IMR-90 (cell line): ENCODE measurements at regions not wholly inside any gene's neighbourhood (a gene's known extent, or its start where the extent isn't known, plus 50 kb on each side); places are given as distances from the start of the nearest gene placed in this dataset.

Experiments
- ATAC-seq: fragments of 200-7000 bp; cut with Tn5 transposase; 2 replicates; pipeline ENCODE4 v1.9.1; 2020; ENCODE audit warnings: low read depth, mild to moderate bottlenecking, moderate library complexity
- BruUV-seq: library from RNA; stranded (reverse); fragments of 400-500 nt; replicated peaks from 2 replicates; lab custom pipeline; 2021; lab: Mats Ljungman, UMichigan
- CTCF ChIA-PET: fragments of 300-600 bp; formaldehyde crosslinking; extraction: SDS; loops from one replicate; lab custom pipeline; 2021; ENCODE audit warnings: antibody characterized with exemption; lab: Yijun Ruan, JAX
- POLR2A ChIA-PET: fragments of 300-600 bp; sonication (Branson Sonifier 250); formaldehyde crosslinking; loops from one replicate; lab custom pipeline; 2022; ENCODE audit warnings: antibody characterized with exemption; ENCODE audit not compliant: unreplicated experiment; lab: Charles Lee
- DNase-seq: peaks from one replicate; pipeline ENCODE4 v3.0.0; 2013
- H2AFZ ChIP-seq: replicated peaks from 2 replicates; pipeline ENCODE3; 2013; ENCODE audit warnings: low read length, mild to moderate bottlenecking; ENCODE audit not compliant: poor library complexity
- H2AK5ac ChIP-seq: 2 replicates; pipeline ENCODE4 v1.6.1; 2013; ENCODE audit warnings: low read depth, low read length, inconsistent platforms
- H2AK9ac ChIP-seq: replicated peaks from 2 replicates; pipeline ENCODE3; 2013; ENCODE audit warnings: mild to moderate bottlenecking, low read depth, low read length, moderate library complexity; ENCODE audit not compliant: poor library complexity
- H2BK120ac ChIP-seq: 2 replicates; pipeline ENCODE4 v1.6.1; 2013; ENCODE audit warnings: low read depth, low read length, inconsistent platforms
- H2BK15ac ChIP-seq: 3 replicates; pipeline ENCODE4 v1.6.1; 2013; ENCODE audit warnings: low read depth, low read length, inconsistent platforms
- H2BK20ac ChIP-seq: 2 replicates; pipeline ENCODE4 v1.6.1; 2013; ENCODE audit warnings: low read depth, mild to moderate bottlenecking, inconsistent platforms, low read length, moderate library complexity
- H2BK5ac ChIP-seq: 2 replicates; pipeline ENCODE4 v1.6.1; 2013; ENCODE audit warnings: mild to moderate bottlenecking, low read depth, low read length, inconsistent platforms; ENCODE audit not compliant: poor library complexity, severe bottlenecking
- H3K14ac ChIP-seq: replicated peaks from 2 replicates; pipeline ENCODE4 v1.6.1; 2013; ENCODE audit warnings: low read depth, low read length, inconsistent platforms
- H3K18ac ChIP-seq: 2 replicates; pipeline ENCODE4 v1.6.1; 2013; ENCODE audit warnings: low read depth, low read length, control low read depth
- H3K23ac ChIP-seq: 2 replicates; pipeline ENCODE4 v1.6.1; 2013; ENCODE audit warnings: low read depth, low read length, inconsistent platforms
- H3K27ac ChIP-seq: 2 replicates; pipeline ENCODE4 v1.5.1; 2013; ENCODE audit warnings: mild to moderate bottlenecking, control low read depth, low read length; ENCODE audit not compliant: insufficient read depth
- H3K27me3 ChIP-seq: 2 replicates; pipeline ENCODE4 v1.6.1; 2013; ENCODE audit warnings: low read length; ENCODE audit not compliant: control insufficient read depth, insufficient read depth
- H3K36me3 ChIP-seq: 2 replicates; pipeline ENCODE4 v1.6.1; 2013; ENCODE audit warnings: low read length, mixed read lengths; ENCODE audit not compliant: control insufficient read depth, insufficient read depth
- H3K4ac ChIP-seq: 2 replicates; pipeline ENCODE4 v1.6.1; 2013; ENCODE audit warnings: low read depth, low read length, inconsistent platforms
- H3K4me1 ChIP-seq: 2 replicates; pipeline ENCODE4 v1.6.1; 2013; ENCODE audit warnings: low read length, mixed read lengths; ENCODE audit not compliant: control insufficient read depth, insufficient read depth
- H3K4me2 ChIP-seq: 2 replicates; pipeline ENCODE4 v1.6.1; 2013; ENCODE audit warnings: low read depth, mild to moderate bottlenecking, control low read depth, low read length, moderate library complexity
- H3K4me3 ChIP-seq: 2 replicates; pipeline ENCODE4 v1.5.1; 2013; ENCODE audit warnings: low read depth, mild to moderate bottlenecking, control low read depth, low read length, moderate library complexity; ENCODE audit not compliant: insufficient read depth
- H3K56ac ChIP-seq: 2 replicates; pipeline ENCODE4 v1.6.1; 2013; ENCODE audit warnings: low read length, inconsistent platforms; ENCODE audit not compliant: insufficient read depth; ENCODE audit errors: extremely low read depth
- H3K79me1 ChIP-seq, 2 experiments: 2 replicates each; pipeline ENCODE4 v1.6.1; 2013; ENCODE audit warnings: low read length in 2 of 2, inconsistent platforms in 1 of 2, low read depth in 1 of 2
- H3K9ac ChIP-seq: 2 replicates; pipeline ENCODE4 v1.6.1; 2013; ENCODE audit warnings: low read depth, low read length, control low read depth
- H3K9me1 ChIP-seq: 2 replicates; pipeline ENCODE4 v1.6.1; 2013; ENCODE audit warnings: low read length, inconsistent platforms; ENCODE audit not compliant: insufficient read depth
- H3K9me3 ChIP-seq: 2 replicates; pipeline ENCODE4 v1.6.1; 2013; ENCODE audit warnings: low read length; ENCODE audit not compliant: control insufficient read depth, insufficient read depth
- H4K20me1 ChIP-seq: 2 replicates; pipeline ENCODE4 v1.6.1; 2013; ENCODE audit warnings: low read length, inconsistent platforms; ENCODE audit not compliant: insufficient read depth
- H4K5ac ChIP-seq: 2 replicates; pipeline ENCODE4 v1.6.1; 2013; ENCODE audit warnings: mild to moderate bottlenecking, low read depth, low read length, control low read depth
- H4K8ac ChIP-seq, 2 experiments: 2 replicates each; pipeline ENCODE4 v1.6.1; 2013; ENCODE audit warnings: low read depth in 2 of 2, low read length in 2 of 2, control low read depth in 1 of 2, inconsistent platforms in 1 of 2
- H4K91ac ChIP-seq: 2 replicates; pipeline ENCODE4 v1.6.1; 2013; ENCODE audit warnings: low read depth, low read length, inconsistent platforms; ENCODE audit not compliant: insufficient read depth
- BHLHE40 ChIP-seq: fragments of 150-350 bp; IDR thresholded peaks from 2 replicates; pipeline ENCODE4 v1.6.1; 2016; ENCODE audit warnings: mild to moderate bottlenecking, low read depth, low read length
- CEBPB ChIP-seq: IDR thresholded peaks from 2 replicates; pipeline ENCODE4 v1.6.1; 2012; ENCODE audit warnings: low read depth, low read length, improper control_type of control experiment
- CHD1 ChIP-seq: IDR thresholded peaks from 2 replicates; pipeline ENCODE4 v1.6.1; 2012; ENCODE audit warnings: low read depth, low read length, improper control_type of control experiment
- CTCF ChIP-seq: conservative IDR thresholded peaks from 2 replicates; pipeline ENCODE4 v1.5.1; 2012; ENCODE audit warnings: mild to moderate bottlenecking, low read depth, low read length, improper control_type of control experiment
- ELK1 ChIP-seq: fragments of 150-350 bp; IDR thresholded peaks from 2 replicates; pipeline ENCODE4 v1.6.1; 2016; ENCODE audit warnings: low read depth, mild to moderate bottlenecking, low read length, moderate library complexity, borderline replicate concordance
- FOS ChIP-seq: fragments of 150-350 bp; IDR thresholded peaks from 2 replicates; pipeline ENCODE4 v1.6.1; 2016; ENCODE audit warnings: low read depth, low read length
- MAFK ChIP-seq: IDR thresholded peaks from 2 replicates; pipeline ENCODE4 v1.6.1; 2012; ENCODE audit warnings: low read depth, low read length, improper control_type of control experiment
- MAZ ChIP-seq: IDR thresholded peaks from 2 replicates; pipeline ENCODE4 v1.6.1; 2012; ENCODE audit warnings: low read depth, mild to moderate bottlenecking, low read length, improper control_type of control experiment, moderate library complexity, borderline replicate concordance
- MXI1 ChIP-seq: IDR thresholded peaks from 2 replicates; pipeline ENCODE4 v1.6.1; 2012; ENCODE audit warnings: low read depth, mild to moderate bottlenecking, low read length, moderate library complexity, borderline replicate concordance
- NFE2L2 ChIP-seq: fragments of 150-350 bp; IDR thresholded peaks from 2 replicates; pipeline ENCODE4 v1.6.1; 2016; ENCODE audit warnings: low read depth, mild to moderate bottlenecking, low read length
- POLR2A ChIP-seq: IDR thresholded peaks from 2 replicates; pipeline ENCODE4 v1.6.1; 2012; ENCODE audit warnings: mild to moderate bottlenecking, low read depth, low read length
- RAD21 ChIP-seq: IDR thresholded peaks from 2 replicates; pipeline ENCODE4 v1.6.1; 2012; ENCODE audit warnings: low read length, improper control_type of control experiment
- RCOR1 ChIP-seq: IDR thresholded peaks from 2 replicates; pipeline ENCODE4 v1.6.1; 2012; ENCODE audit warnings: mild to moderate bottlenecking, low read length, improper control_type of control experiment; ENCODE audit not compliant: insufficient replicate concordance
- RFX5 ChIP-seq: IDR thresholded peaks from 2 replicates; pipeline ENCODE4 v1.8.0; 2012; ENCODE audit warnings: low read depth, mild to moderate bottlenecking, low read length, moderate library complexity
- SMC3 ChIP-seq: fragments of 150-350 bp; IDR thresholded peaks from 2 replicates; pipeline ENCODE4 v1.6.1; 2016; ENCODE audit warnings: low read depth, mild to moderate bottlenecking, antibody characterized with exemption, low read length, moderate library complexity
- USF2 ChIP-seq: fragments of 150-350 bp; IDR thresholded peaks from 2 replicates; pipeline ENCODE4 v1.6.1; 2017; ENCODE audit warnings: mild to moderate bottlenecking, antibody characterized with exemption, low read length, low read depth
- WGBS, 2 experiments: methylation state at CpG; one replicate each; pipeline versions ENCODE4 v1.1.5 to v1.1.7; 2013; ENCODE audit warnings: missing lambda C conversion rate in 2 of 2; ENCODE audit not compliant: insufficient read length in 1 of 2; ENCODE audit errors: extremely low coverage in 2 of 2; 5-methylcytosine and 5-hydroxymethylcytosine counted together
- dilution Hi-C: fragments of 300-500 bp; cut with HindIII; formaldehyde crosslinking; loops from one replicate; pipeline ENCODE4 v1.14.3; 2018; ENCODE audit warnings: low sequenced_read_pairs; ENCODE audit not compliant: unreplicated experiment
- in situ Hi-C: fragments of 300-500 bp; cut with MboI; formaldehyde crosslinking; loops from 3 replicates; pipeline ENCODE4 v1.14.3; 2019; ENCODE audit warnings: low sequenced_read_pairs, inconsistent platforms, mixed read lengths
- intact Hi-C: fragments of 100-400 bp; cut with micrococcal nuclease; formaldehyde crosslinking; loops from 2 replicates; pipeline ENCODE4 v1.10.0; 2022

DNA sequence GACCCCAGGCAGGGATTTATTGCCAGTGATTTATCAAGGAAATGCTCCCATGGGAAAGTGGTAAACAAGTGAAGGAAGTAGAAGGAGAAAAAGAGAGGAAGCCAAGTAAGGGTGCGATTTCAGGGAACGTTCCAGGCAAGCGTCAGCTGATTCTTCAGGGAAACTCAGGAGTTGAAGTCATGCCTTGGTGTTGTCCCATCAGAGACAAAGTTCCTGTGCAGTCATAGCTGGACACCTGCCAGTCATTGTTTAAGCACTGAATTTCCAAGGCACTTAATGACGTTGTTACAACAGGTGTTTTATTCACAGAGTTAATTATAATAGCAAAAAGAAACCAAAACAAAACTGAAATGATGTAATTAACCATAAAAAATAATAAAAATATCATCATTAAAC lies 381.8 kb upstream of the CRIM1 start:
- Histone ChIP-seq H3K18ac (no peak overlapping the region), H2BK120ac (no peak overlapping the region), H2BK15ac (no peak overlapping the region), H3K79me1 (no peaks in the 10 kb centered on the region), H3K56ac (no peak overlapping the region), H4K5ac (no peak overlapping the region), H3K4me2 (no peak overlapping the region), H2BK5ac (no peak overlapping the region), H4K8ac (no peak overlapping the region), H2AK5ac (no peak overlapping the region), H3K9ac (no peak overlapping the region), H3K9me1 (no peaks in the 10 kb centered on the region), H3K4ac (no peak overlapping the region), H2AFZ (no peak overlapping the region), H4K91ac (no peak overlapping the region), H2BK20ac (no peak overlapping the region), H4K20me1 (no peaks in the 10 kb centered on the region), H3K9me3 (no peaks in the 10 kb centered on the region), H3K4me3 (no peak overlapping the region), H3K14ac (no peak overlapping the region), H3K23ac (no peak overlapping the region), H3K27ac (no peak overlapping the region), H3K36me3 (no peaks in the 10 kb centered on the region), H2AK9ac (no peak overlapping the region), H3K27me3 (no peaks in the 10 kb centered on the region), H3K4me1 (no peaks in the 10 kb centered on the region)
- ChIA-PET CTCF (interaction anchor here (0.6 to 1.6 kb wide), 2 partner anchors 9 to 573 kb away, joined by 3 read pairs; no protein-coding TSS in a partner anchor), POLR2A (no interaction called here)
- DNase-seq = no peak
- intact Hi-C loops = loop anchor here (1.0 to 5.0 kb wide), 3 partner anchors 349 to 814 kb away; no protein-coding TSS in a partner anchor
- TF ChIP-seq RFX5 (no peak), ELK1 (no peak), SMC3 (no peak), RCOR1 (no peak), MAZ (no peak), FOS (no peak), RAD21 (no peak), BHLHE40 (no peak), POLR2A (no peak), CHD1 (no peak), CEBPB (no peak), CTCF (no peak), USF2 (no peak), MAFK (no peak), MXI1 (no peak), NFE2L2 (no peak)
- in situ Hi-C loops = no loop called here
- no TSS peak for BruUV-seq
- WGBS, 2 experiments = 50% methylated on average over 2 of the region's 4 CpGs; no CpG with 5 or more reads in 1 of the 2 experiments
- no peak for ATAC-seq
- dilution Hi-C loops = no loop called here
